A549 (cell line): ENCODE measurements at regions not wholly inside any gene's neighbourhood (a gene's known extent, or its start where the extent isn't known, plus 50 kb on each side); places are given as distances from the start of the nearest gene placed in this dataset.

Experiments
- CEBPB ChIP-seq, 2 experiments: fragments of >200 bp in 1 of 2; sonication (Bioruptor Twin) in 1 of 2; formaldehyde crosslinking in 1 of 2; IDR thresholded peaks; 2 replicates each; pipeline ENCODE4 v1.6.1; 2012 to 2016
- MAZ ChIP-seq: fragments of 150-350 bp; IDR thresholded peaks from 2 replicates; pipeline ENCODE4 v1.6.1; 2014; ENCODE audit warnings: antibody characterized with exemption, low read depth, low read length, borderline replicate concordance
- POLR2A ChIP-seq: IDR thresholded peaks from 2 replicates; pipeline ENCODE4 v1.6.1; 2012; ENCODE audit warnings: mild to moderate bottlenecking, low read length
- RAD21 ChIP-seq, 2 experiments: fragments of >200 bp in 1 of 2; sonication (Bioruptor Twin) in 1 of 2; formaldehyde crosslinking in 1 of 2; IDR thresholded peaks in 1 of 2; conservative IDR thresholded peaks in 1 of 2; 2 replicates in 1 of 2; 3 replicates in 1 of 2; pipeline ENCODE4 v1.6.1; 2012 to 2018; ENCODE audit warnings: inconsistent platforms in 1 of 2
- RFX5 ChIP-seq: fragments of 450-650 bp; IDR thresholded peaks from 2 replicates; pipeline ENCODE4 v1.7.1; 2014; ENCODE audit warnings: antibody characterized with exemption, mild to moderate bottlenecking, moderate library complexity
- ZFP36 ChIP-seq: fragments of 450-650 bp; IDR thresholded peaks from 2 replicates; pipeline ENCODE4 v1.6.1; 2014; ENCODE audit warnings: borderline replicate concordance; ENCODE audit not compliant: partially characterized antibody
- TF ChIP-seq, protein P1 (sequence below): fragments of >200 bp; sonication (Bioruptor Twin); formaldehyde crosslinking; IDR thresholded peaks from 3 replicates; pipeline ENCODE4 v1.5.1; 2016
- TF ChIP-seq, protein P2 (sequence below): IDR thresholded peaks from 2 replicates; pipeline ENCODE4 v1.6.1; 2012
- TF ChIP-seq, protein P3 (sequence below): fragments of 200-600 bp; sonication (generic); IDR thresholded peaks from 2 replicates; pipeline ENCODE4 v1.6.1; 2016; ENCODE audit warnings: antibody characterized with exemption, mild to moderate bottlenecking, moderate library complexity

DNA sequence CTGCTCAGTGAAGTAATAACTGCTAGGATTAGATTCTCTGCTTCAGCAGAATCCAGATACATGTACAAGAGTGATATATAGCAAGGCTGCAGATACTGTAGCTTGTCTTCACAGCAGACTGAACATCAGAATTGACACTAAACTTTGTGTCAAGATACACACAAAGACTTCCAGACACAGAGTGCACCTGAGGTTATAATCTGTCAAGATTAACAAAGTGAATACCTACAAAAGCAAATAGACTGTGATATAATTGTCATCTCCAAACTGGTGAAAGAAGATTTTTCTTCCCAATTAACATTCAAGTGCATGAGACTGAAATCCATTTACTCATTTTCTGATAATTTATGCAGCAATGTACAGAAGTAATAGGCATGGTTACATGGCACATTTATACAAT, 2266.5 kb upstream of the WWC1 start:
- TF ChIP-seq, protein P1, sequence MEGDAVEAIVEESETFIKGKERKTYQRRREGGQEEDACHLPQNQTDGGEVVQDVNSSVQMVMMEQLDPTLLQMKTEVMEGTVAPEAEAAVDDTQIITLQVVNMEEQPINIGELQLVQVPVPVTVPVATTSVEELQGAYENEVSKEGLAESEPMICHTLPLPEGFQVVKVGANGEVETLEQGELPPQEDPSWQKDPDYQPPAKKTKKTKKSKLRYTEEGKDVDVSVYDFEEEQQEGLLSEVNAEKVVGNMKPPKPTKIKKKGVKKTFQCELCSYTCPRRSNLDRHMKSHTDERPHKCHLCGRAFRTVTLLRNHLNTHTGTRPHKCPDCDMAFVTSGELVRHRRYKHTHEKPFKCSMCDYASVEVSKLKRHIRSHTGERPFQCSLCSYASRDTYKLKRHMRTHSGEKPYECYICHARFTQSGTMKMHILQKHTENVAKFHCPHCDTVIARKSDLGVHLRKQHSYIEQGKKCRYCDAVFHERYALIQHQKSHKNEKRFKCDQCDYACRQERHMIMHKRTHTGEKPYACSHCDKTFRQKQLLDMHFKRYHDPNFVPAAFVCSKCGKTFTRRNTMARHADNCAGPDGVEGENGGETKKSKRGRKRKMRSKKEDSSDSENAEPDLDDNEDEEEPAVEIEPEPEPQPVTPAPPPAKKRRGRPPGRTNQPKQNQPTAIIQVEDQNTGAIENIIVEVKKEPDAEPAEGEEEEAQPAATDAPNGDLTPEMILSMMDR, result no peak
- TF ChIP-seq POLR2A, result no peak
- no peak for TF ChIP-seq ZFP36
- TF ChIP-seq CEBPB (IDR thresholded peaks at IDR 0.05), result no peak
- TF ChIP-seq, protein P2, sequence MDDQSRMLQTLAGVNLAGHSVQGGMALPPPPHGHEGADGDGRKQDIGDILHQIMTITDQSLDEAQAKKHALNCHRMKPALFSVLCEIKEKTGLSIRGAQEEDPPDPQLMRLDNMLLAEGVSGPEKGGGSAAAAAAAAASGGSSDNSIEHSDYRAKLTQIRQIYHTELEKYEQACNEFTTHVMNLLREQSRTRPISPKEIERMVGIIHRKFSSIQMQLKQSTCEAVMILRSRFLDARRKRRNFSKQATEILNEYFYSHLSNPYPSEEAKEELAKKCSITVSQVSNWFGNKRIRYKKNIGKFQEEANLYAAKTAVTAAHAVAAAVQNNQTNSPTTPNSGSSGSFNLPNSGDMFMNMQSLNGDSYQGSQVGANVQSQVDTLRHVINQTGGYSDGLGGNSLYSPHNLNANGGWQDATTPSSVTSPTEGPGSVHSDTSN, result no peak
- TF ChIP-seq RFX5, result no peak
- TF ChIP-seq RAD21 (conservative IDR thresholded peaks at IDR 0.05 in 1 of 2, IDR thresholded peaks at IDR 0.05 in 1 of 2), result no peak
- TF ChIP-seq MAZ, result no peak
- TF ChIP-seq, protein P3, sequence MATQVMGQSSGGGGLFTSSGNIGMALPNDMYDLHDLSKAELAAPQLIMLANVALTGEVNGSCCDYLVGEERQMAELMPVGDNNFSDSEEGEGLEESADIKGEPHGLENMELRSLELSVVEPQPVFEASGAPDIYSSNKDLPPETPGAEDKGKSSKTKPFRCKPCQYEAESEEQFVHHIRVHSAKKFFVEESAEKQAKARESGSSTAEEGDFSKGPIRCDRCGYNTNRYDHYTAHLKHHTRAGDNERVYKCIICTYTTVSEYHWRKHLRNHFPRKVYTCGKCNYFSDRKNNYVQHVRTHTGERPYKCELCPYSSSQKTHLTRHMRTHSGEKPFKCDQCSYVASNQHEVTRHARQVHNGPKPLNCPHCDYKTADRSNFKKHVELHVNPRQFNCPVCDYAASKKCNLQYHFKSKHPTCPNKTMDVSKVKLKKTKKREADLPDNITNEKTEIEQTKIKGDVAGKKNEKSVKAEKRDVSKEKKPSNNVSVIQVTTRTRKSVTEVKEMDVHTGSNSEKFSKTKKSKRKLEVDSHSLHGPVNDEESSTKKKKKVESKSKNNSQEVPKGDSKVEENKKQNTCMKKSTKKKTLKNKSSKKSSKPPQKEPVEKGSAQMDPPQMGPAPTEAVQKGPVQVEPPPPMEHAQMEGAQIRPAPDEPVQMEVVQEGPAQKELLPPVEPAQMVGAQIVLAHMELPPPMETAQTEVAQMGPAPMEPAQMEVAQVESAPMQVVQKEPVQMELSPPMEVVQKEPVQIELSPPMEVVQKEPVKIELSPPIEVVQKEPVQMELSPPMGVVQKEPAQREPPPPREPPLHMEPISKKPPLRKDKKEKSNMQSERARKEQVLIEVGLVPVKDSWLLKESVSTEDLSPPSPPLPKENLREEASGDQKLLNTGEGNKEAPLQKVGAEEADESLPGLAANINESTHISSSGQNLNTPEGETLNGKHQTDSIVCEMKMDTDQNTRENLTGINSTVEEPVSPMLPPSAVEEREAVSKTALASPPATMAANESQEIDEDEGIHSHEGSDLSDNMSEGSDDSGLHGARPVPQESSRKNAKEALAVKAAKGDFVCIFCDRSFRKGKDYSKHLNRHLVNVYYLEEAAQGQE, result no peak
